PFSK-1 (cell line): ENCODE measurements at regions not wholly inside any gene's neighbourhood (a gene's known extent, or its start where the extent isn't known, plus 50 kb on each side); places are given as distances from the start of the nearest gene placed in this dataset.

Experiments
- FOXP2 ChIP-seq: optimal IDR thresholded peaks from 2 replicates; pipeline ENCODE3; 2011; ENCODE audit warnings: borderline replicate concordance, control low read depth, inconsistent platforms; ENCODE audit not compliant: insufficient read depth; ENCODE audit errors: extremely low read length, extremely low read depth
- POLR2AphosphoS5 ChIP-seq: IDR thresholded peaks from 2 replicates; pipeline ENCODE4 v1.6.1; 2012; ENCODE audit warnings: low read depth, mild to moderate bottlenecking, control low read depth, low read length, moderate library complexity
- REST ChIP-seq, 2 experiments: IDR thresholded peaks; 2 replicates each; pipeline versions ENCODE4 v1.6.1 to v1.8.0; 2011 to 2012; ENCODE audit warnings: low read depth in 2 of 2, low read length in 2 of 2, control low read depth in 1 of 2, inconsistent platforms in 1 of 2, mild to moderate bottlenecking in 1 of 2, moderate library complexity in 1 of 2; ENCODE audit not compliant: insufficient read depth in 1 of 2
- SIN3A ChIP-seq: IDR thresholded peaks from 2 replicates; pipeline ENCODE4 v1.6.1; 2012; ENCODE audit warnings: mild to moderate bottlenecking, low read length, moderate library complexity, borderline replicate concordance; ENCODE audit not compliant: insufficient read depth
- TAF1 ChIP-seq: IDR thresholded peaks from 2 replicates; pipeline ENCODE4 v1.6.1; 2012; ENCODE audit warnings: low read length, control low read depth, borderline replicate concordance; ENCODE audit not compliant: insufficient read depth

- TF ChIP-seq REST (IDR thresholded peaks at IDR 0.05; ENCODE audit: insufficient read depth in 1 of 2, low read depth in 2 of 2, low read length in 2 of 2) (no peak), TAF1 (no peak), FOXP2 (no peak), POLR2AphosphoS5 (no peak), SIN3A (no peak)
Observed at GRCh38 chr1:228992907-228993535, 257.7 kb downstream of the RHOU start.

- no peak for TF ChIP-seq FOXP2
Observed at GRCh38 chr1:228994676-228995594, 259.7 kb downstream of the RHOU start.

GRCh38 chr1:228996281-228996680 lies 261.0 kb downstream of the RHOU start:
- no peak for TF ChIP-seq REST (IDR thresholded peaks at IDR 0.05; ENCODE audit: insufficient read depth in 1 of 2, low read depth in 2 of 2, low read length in 2 of 2)
- no peak for TF ChIP-seq SIN3A
- no peak for TF ChIP-seq FOXP2
- no peak for TF ChIP-seq TAF1
- TF ChIP-seq POLR2AphosphoS5 = no peak

- no peak for TF ChIP-seq POLR2AphosphoS5
- no peak for TF ChIP-seq SIN3A
- no peak for TF ChIP-seq REST (IDR thresholded peaks at IDR 0.05; ENCODE audit: insufficient read depth in 1 of 2, low read depth in 2 of 2, low read length in 2 of 2)
- TF ChIP-seq FOXP2 = no peak
- no peak for TF ChIP-seq TAF1
Observed at GRCh38 chr1:228997721-228998144, 262.5 kb downstream of the RHOU start.

GRCh38 chr1:228998179-228998578 lies 262.9 kb downstream of the RHOU start:
- TF ChIP-seq SIN3A = no peak

GRCh38 chr1:228999446-229000170 lies 264.3 kb downstream of the RHOU start:
- no peak for TF ChIP-seq REST (IDR thresholded peaks at IDR 0.05; ENCODE audit: insufficient read depth in 1 of 2, low read depth in 2 of 2, low read length in 2 of 2)
- no peak for TF ChIP-seq POLR2AphosphoS5
- TF ChIP-seq SIN3A = no peak
- no peak for TF ChIP-seq FOXP2
- no peak for TF ChIP-seq TAF1
